GM12878 (cell line): ENCODE measurements at regions not wholly inside any gene's neighbourhood (a gene's known extent, or its start where the extent isn't known, plus 50 kb on each side); places are given as distances from the start of the nearest gene placed in this dataset.

Experiments used
- CEBPB ChIP-seq, 2 experiments: fragments of 150-350 bp in 1 of 2; IDR thresholded peaks; 2 replicates each; pipeline ENCODE4 v1.6.1; 2012 to 2014; ENCODE audit warnings: low read depth in 2 of 2, low read length in 2 of 2, borderline replicate concordance in 1 of 2, inconsistent platforms in 1 of 2
- CHD2 ChIP-seq: IDR thresholded peaks from 2 replicates; pipeline ENCODE4 v1.6.1; 2011; ENCODE audit warnings: low read depth, low read length, improper control_type of control experiment, borderline replicate concordance
- DPF2 ChIP-seq: fragments of 450-650 bp; IDR thresholded peaks from 2 replicates; pipeline ENCODE4 v1.6.1; 2017; ENCODE audit warnings: mild to moderate bottlenecking
- EP300 ChIP-seq, 2 experiments: fragments of 150-350 bp in 1 of 2; IDR thresholded peaks; 2 replicates each; pipeline ENCODE4 v1.6.1; 2011 to 2012; ENCODE audit warnings: low read depth in 2 of 2, low read length in 2 of 2, borderline replicate concordance in 1 of 2, improper control_type of control experiment in 1 of 2, inconsistent platforms in 1 of 2; ENCODE audit not compliant: control insufficient read depth in 1 of 2
- FOS ChIP-seq: IDR thresholded peaks from 3 replicates; pipeline ENCODE4 v1.6.1; 2011; ENCODE audit warnings: borderline replicate concordance; ENCODE audit not compliant: insufficient read length; ENCODE audit errors: extremely low read depth
- MXI1 ChIP-seq: fragments of 150-350 bp; IDR thresholded peaks from 2 replicates; pipeline ENCODE4 v1.6.1; 2011; ENCODE audit warnings: low read depth, mild to moderate bottlenecking, inconsistent platforms, low read length, improper control_type of control experiment
- NFIC ChIP-seq: IDR thresholded peaks from 2 replicates; pipeline ENCODE4 v1.6.1; 2012; ENCODE audit warnings: low read depth, mild to moderate bottlenecking, inconsistent platforms, low read length, moderate library complexity
- POLR2A ChIP-seq: IDR thresholded peaks from 2 replicates; pipeline ENCODE4 v1.6.1; 2011; ENCODE audit warnings: low read depth, mild to moderate bottlenecking, low read length
- POLR2AphosphoS5 ChIP-seq: IDR thresholded peaks from 2 replicates; pipeline ENCODE4 v1.6.1; 2011; ENCODE audit warnings: mild to moderate bottlenecking, low read length, inconsistent platforms
- RCOR1 ChIP-seq: conservative IDR thresholded peaks from 2 replicates; pipeline ENCODE4 v1.6.1; 2012; ENCODE audit warnings: low read depth, low read length, improper control_type of control experiment
- SRF ChIP-seq, 2 experiments: IDR thresholded peaks; 2 replicates each; pipeline ENCODE4 v1.6.1; 2011; ENCODE audit warnings: low read depth in 2 of 2, low read length in 2 of 2, mild to moderate bottlenecking in 1 of 2, moderate library complexity in 1 of 2
- TF ChIP-seq, protein P1 (sequence below): fragments of 450-650 bp; IDR thresholded peaks from 2 replicates; pipeline ENCODE4 v1.6.1; 2017; ENCODE audit warnings: mild to moderate bottlenecking
- TF ChIP-seq, protein P2 (sequence below), 3 experiments: IDR thresholded peaks in 2 of 3; conservative IDR thresholded peaks in 1 of 3; 2 replicates each; pipeline ENCODE4 v1.5.1; 2011; ENCODE audit warnings: low read depth in 3 of 3, low read length in 3 of 3, mild to moderate bottlenecking in 3 of 3, control low read depth in 2 of 3, moderate library complexity in 2 of 3, inconsistent platforms in 1 of 3, mixed read lengths in 1 of 3; ENCODE audit not compliant: control insufficient read depth in 2 of 3, insufficient read depth in 1 of 3; ENCODE audit errors: extremely low read depth in 1 of 3
- TF ChIP-seq, protein P3 (sequence below): IDR thresholded peaks from 2 replicates; pipeline ENCODE4 v1.6.1; 2012; ENCODE audit warnings: low read depth, low read length, improper control_type of control experiment

GRCh38 chr9:8156346-8156745, 356.8 kb upstream of the DMAC1 start:
- TF ChIP-seq CHD2 (no peak), MXI1 (no peak), CEBPB (IDR thresholded peaks at IDR 0.05; ENCODE audit: borderline replicate concordance in 1 of 2, low read depth in 2 of 2, low read length in 2 of 2) (no peak), FOS (no peak), POLR2A (no peak), SRF (IDR thresholded peaks at IDR 0.05; ENCODE audit: low read depth in 2 of 2, low read length in 2 of 2) (no peak), RCOR1 (no peak), EP300 (IDR thresholded peaks at IDR 0.05; ENCODE audit: borderline replicate concordance in 1 of 2, control insufficient read depth in 1 of 2, low read depth in 2 of 2, low read length in 2 of 2) (no peak), DPF2 (no peak), NFIC (no peak), POLR2AphosphoS5 (no peak)
- TF ChIP-seq, protein P1, sequence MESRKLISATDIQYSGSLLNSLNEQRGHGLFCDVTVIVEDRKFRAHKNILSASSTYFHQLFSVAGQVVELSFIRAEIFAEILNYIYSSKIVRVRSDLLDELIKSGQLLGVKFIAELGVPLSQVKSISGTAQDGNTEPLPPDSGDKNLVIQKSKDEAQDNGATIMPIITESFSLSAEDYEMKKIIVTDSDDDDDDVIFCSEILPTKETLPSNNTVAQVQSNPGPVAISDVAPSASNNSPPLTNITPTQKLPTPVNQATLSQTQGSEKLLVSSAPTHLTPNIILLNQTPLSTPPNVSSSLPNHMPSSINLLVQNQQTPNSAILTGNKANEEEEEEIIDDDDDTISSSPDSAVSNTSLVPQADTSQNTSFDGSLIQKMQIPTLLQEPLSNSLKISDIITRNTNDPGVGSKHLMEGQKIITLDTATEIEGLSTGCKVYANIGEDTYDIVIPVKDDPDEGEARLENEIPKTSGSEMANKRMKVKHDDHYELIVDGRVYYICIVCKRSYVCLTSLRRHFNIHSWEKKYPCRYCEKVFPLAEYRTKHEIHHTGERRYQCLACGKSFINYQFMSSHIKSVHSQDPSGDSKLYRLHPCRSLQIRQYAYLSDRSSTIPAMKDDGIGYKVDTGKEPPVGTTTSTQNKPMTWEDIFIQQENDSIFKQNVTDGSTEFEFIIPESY = no peak
- TF ChIP-seq, protein P2, sequence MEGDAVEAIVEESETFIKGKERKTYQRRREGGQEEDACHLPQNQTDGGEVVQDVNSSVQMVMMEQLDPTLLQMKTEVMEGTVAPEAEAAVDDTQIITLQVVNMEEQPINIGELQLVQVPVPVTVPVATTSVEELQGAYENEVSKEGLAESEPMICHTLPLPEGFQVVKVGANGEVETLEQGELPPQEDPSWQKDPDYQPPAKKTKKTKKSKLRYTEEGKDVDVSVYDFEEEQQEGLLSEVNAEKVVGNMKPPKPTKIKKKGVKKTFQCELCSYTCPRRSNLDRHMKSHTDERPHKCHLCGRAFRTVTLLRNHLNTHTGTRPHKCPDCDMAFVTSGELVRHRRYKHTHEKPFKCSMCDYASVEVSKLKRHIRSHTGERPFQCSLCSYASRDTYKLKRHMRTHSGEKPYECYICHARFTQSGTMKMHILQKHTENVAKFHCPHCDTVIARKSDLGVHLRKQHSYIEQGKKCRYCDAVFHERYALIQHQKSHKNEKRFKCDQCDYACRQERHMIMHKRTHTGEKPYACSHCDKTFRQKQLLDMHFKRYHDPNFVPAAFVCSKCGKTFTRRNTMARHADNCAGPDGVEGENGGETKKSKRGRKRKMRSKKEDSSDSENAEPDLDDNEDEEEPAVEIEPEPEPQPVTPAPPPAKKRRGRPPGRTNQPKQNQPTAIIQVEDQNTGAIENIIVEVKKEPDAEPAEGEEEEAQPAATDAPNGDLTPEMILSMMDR (IDR thresholded peaks at IDR 0.05 in 2 of 3, conservative IDR thresholded peaks at IDR 0.05 in 1 of 3; ENCODE audit: control insufficient read depth in 2 of 3, extremely low read depth in 1 of 3, insufficient read depth in 1 of 3, low read depth in 3 of 3, low read length in 3 of 3) = no peak
- TF ChIP-seq, protein P3, sequence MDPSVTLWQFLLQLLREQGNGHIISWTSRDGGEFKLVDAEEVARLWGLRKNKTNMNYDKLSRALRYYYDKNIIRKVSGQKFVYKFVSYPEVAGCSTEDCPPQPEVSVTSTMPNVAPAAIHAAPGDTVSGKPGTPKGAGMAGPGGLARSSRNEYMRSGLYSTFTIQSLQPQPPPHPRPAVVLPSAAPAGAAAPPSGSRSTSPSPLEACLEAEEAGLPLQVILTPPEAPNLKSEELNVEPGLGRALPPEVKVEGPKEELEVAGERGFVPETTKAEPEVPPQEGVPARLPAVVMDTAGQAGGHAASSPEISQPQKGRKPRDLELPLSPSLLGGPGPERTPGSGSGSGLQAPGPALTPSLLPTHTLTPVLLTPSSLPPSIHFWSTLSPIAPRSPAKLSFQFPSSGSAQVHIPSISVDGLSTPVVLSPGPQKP = no peak
